ENCODE measurements at regions not wholly inside any gene's neighbourhood (a gene's known extent, or its start where the extent isn't known, plus 50 kb on each side); places are given as distances from the start of the nearest gene placed in this dataset.
"Not testable (repeated sequence)": the region's sequence is repeated elsewhere in the genome, so short reads cannot be mapped to it uniquely, and the experiment has no call there.

GRCh38 chr17:71436479-71436878, 684.3 kb upstream of the SOX9 start:
- Mint-ChIP-seq H3K27me3 (no peaks in the 10 kb centered on the region), H3K9me3 (peaks cover 0 to 7% (median 2%) of the 10 kb centered on the region in 3 donors), H3K4me3 (no peak overlapping the region), H3K4me1 (no peaks in the 10 kb centered on the region), H3K36me3 (no peaks in the 10 kb centered on the region), H3K27ac (no peak overlapping the region)

GRCh38 chr17:71437166-71437565, 683.7 kb upstream of the SOX9 start:
- Mint-ChIP-seq H3K27ac (no peak overlapping the region), H3K27me3 (no peaks in the 10 kb centered on the region), H3K36me3 (no peaks in the 10 kb centered on the region), H3K4me3 (no peak overlapping the region), H3K9me3 (peaks cover 0 to 5% (median 2%) of the 10 kb centered on the region in 3 donors), H3K4me1 (no peaks in the 10 kb centered on the region)

- H3K36me3 Mint-ChIP-seq = no peaks in the 10 kb centered on the region
- H3K4me3 Mint-ChIP-seq = no peak overlapping the region
- no peaks in the 10 kb centered on the region for H3K4me1 Mint-ChIP-seq
- H3K27ac Mint-ChIP-seq = no peak overlapping the region
- H3K9me3 Mint-ChIP-seq = peaks cover 0 to 3% (median 2%) of the 10 kb centered on the region in 3 donors
- no peaks in the 10 kb centered on the region for H3K27me3 Mint-ChIP-seq
Measured at GRCh38 chr17:71438631-71439146, 682.1 kb upstream of the SOX9 start.

- Mint-ChIP-seq H3K9me3 (peaks cover 0 to 3% (median 2%) of the 10 kb centered on the region in 3 donors), H3K27me3 (no peaks in the 10 kb centered on the region), H3K27ac (no peak overlapping the region), H3K36me3 (no peaks in the 10 kb centered on the region), H3K4me3 (no peak overlapping the region), H3K4me1 (no peaks in the 10 kb centered on the region)
Measured at GRCh38 chr17:71440513-71440912, 680.3 kb upstream of the SOX9 start.

- H3K4me1 Mint-ChIP-seq = no peaks in the 10 kb centered on the region
- no peak overlapping the region for H3K4me3 Mint-ChIP-seq
- no peaks in the 10 kb centered on the region for H3K36me3 Mint-ChIP-seq
- peaks cover 0 to 3% (median 2%) of the 10 kb centered on the region in 3 donors for H3K9me3 Mint-ChIP-seq
- H3K27ac Mint-ChIP-seq = no peak overlapping the region
- no peaks in the 10 kb centered on the region for H3K27me3 Mint-ChIP-seq
Measured at GRCh38 chr17:71441098-71441497, 679.7 kb upstream of the SOX9 start.

- peaks cover 3 to 10% (median 4%) of the 10 kb centered on the region in 3 donors for H3K9me3 Mint-ChIP-seq
- H3K27me3 Mint-ChIP-seq = no peaks in the 10 kb centered on the region
- H3K27ac Mint-ChIP-seq = no peak overlapping the region
- no peaks in the 10 kb centered on the region for H3K4me1 Mint-ChIP-seq
- H3K4me3 Mint-ChIP-seq = no peak overlapping the region
- no peaks in the 10 kb centered on the region for H3K36me3 Mint-ChIP-seq
Measured at GRCh38 chr17:71444078-71444477, 676.7 kb upstream of the SOX9 start.

- Mint-ChIP-seq H3K27me3 (no peaks in the 10 kb centered on the region), H3K36me3 (no peaks in the 10 kb centered on the region), H3K27ac (no peak overlapping the region), H3K9me3 (peaks cover 2 to 17% (median 8%) of the 10 kb centered on the region in 3 donors), H3K4me1 (no peaks in the 10 kb centered on the region), H3K4me3 (no peak overlapping the region)
Measured at GRCh38 chr17:71446645-71447437, 674.0 kb upstream of the SOX9 start.

GRCh38 chr17:71447644-71448043, 673.2 kb upstream of the SOX9 start:
- H3K27ac Mint-ChIP-seq = no peak overlapping the region
- peaks cover 2 to 17% (median 8%) of the 10 kb centered on the region in 3 donors for H3K9me3 Mint-ChIP-seq
- no peaks in the 10 kb centered on the region for H3K4me1 Mint-ChIP-seq
- H3K4me3 Mint-ChIP-seq = no peak overlapping the region
- no peaks in the 10 kb centered on the region for H3K27me3 Mint-ChIP-seq
- no peaks in the 10 kb centered on the region for H3K36me3 Mint-ChIP-seq

GRCh38 chr17:71450657-71451056, 670.2 kb upstream of the SOX9 start:
- H3K27me3 Mint-ChIP-seq, H3K36me3 Mint-ChIP-seq, H3K4me3 Mint-ChIP-seq, H3K27ac Mint-ChIP-seq, H3K4me1 Mint-ChIP-seq: not testable (repeated sequence)
- H3K9me3 Mint-ChIP-seq = peaks cover 2 to 21% (median 8%) of the 10 kb centered on the region in 3 donors

- H3K36me3 Mint-ChIP-seq = no peaks in the 10 kb centered on the region
- no peak overlapping the region for H3K27ac Mint-ChIP-seq
- H3K4me3 Mint-ChIP-seq = no peak overlapping the region
Measured at GRCh38 chr17:71453876-71454422, 666.9 kb upstream of the SOX9 start.

GRCh38 chr17:71455219-71455618, 665.6 kb upstream of the SOX9 start:
- peaks cover 0 to 9% (median 4%) of the 10 kb centered on the region in 3 donors for H3K9me3 Mint-ChIP-seq
- no peaks in the 10 kb centered on the region for H3K36me3 Mint-ChIP-seq
- no peaks in the 10 kb centered on the region for H3K4me1 Mint-ChIP-seq
- no peaks in the 10 kb centered on the region for H3K27me3 Mint-ChIP-seq
- no peak overlapping the region for H3K27ac Mint-ChIP-seq
- H3K4me3 Mint-ChIP-seq = no peak overlapping the region

More at GRCh38 chr17:71453876-71454422, 666.9 kb upstream of the SOX9 start:
- Mint-ChIP-seq H3K27me3 (no peaks in the 10 kb centered on the region), H3K9me3 (peaks cover 0 to 17% (median 4%) of the 10 kb centered on the region in 3 donors), H3K4me1 (no peaks in the 10 kb centered on the region)

- Mint-ChIP-seq H3K9me3 (peaks cover 0 to 9% (median 7%) of the 10 kb centered on the region in 3 donors), H3K4me1 (no peaks in the 10 kb centered on the region)
Measured at GRCh38 chr17:71458322-71458721, 662.5 kb upstream of the SOX9 start.

GRCh38 chr17:71460943-71461342, 659.9 kb upstream of the SOX9 start:
- H3K9me3 Mint-ChIP-seq = peaks cover 0 to 7% (median 5%) of the 10 kb centered on the region in 3 donors
- no peak overlapping the region for H3K27ac Mint-ChIP-seq
- H3K36me3 Mint-ChIP-seq = no peaks in the 10 kb centered on the region
- no peak overlapping the region for H3K4me3 Mint-ChIP-seq
- no peaks in the 10 kb centered on the region for H3K27me3 Mint-ChIP-seq
- H3K4me1 Mint-ChIP-seq = no peaks in the 10 kb centered on the region

More at GRCh38 chr17:71458322-71458721, 662.5 kb upstream of the SOX9 start:
- H3K36me3 Mint-ChIP-seq = no peaks in the 10 kb centered on the region
- H3K4me3 Mint-ChIP-seq = no peak overlapping the region
- H3K27me3 Mint-ChIP-seq = no peaks in the 10 kb centered on the region
- no peak overlapping the region for H3K27ac Mint-ChIP-seq

- Mint-ChIP-seq H3K27ac (no peak overlapping the region), H3K9me3 (peaks cover 0 to 7% (median 5%) of the 10 kb centered on the region in 3 donors), H3K4me1 (no peaks in the 10 kb centered on the region), H3K4me3 (no peak overlapping the region), H3K27me3 (no peaks in the 10 kb centered on the region), H3K36me3 (no peaks in the 10 kb centered on the region)
Measured at GRCh38 chr17:71461498-71462169, 659.2 kb upstream of the SOX9 start.

GRCh38 chr17:71464241-71464640, 656.6 kb upstream of the SOX9 start:
- H3K36me3 Mint-ChIP-seq = no peaks in the 10 kb centered on the region
- H3K9me3 Mint-ChIP-seq = peaks cover 2 to 9% (median 7%) of the 10 kb centered on the region in 3 donors
- no peak overlapping the region for H3K4me3 Mint-ChIP-seq
- H3K27ac Mint-ChIP-seq = no peak overlapping the region
- H3K27me3 Mint-ChIP-seq = no peaks in the 10 kb centered on the region
- H3K4me1 Mint-ChIP-seq = no peaks in the 10 kb centered on the region

All from IgD-negative memory B cell (primary cell).